ENCODE measurements at regions not wholly inside any gene's neighbourhood (a gene's known extent, or its start where the extent isn't known, plus 50 kb on each side); places are given as distances from the start of the nearest gene placed in this dataset.

GRCh38 chr10:63866747-63867140 is 345.5 kb downstream of the REEP3 start:
- TF ChIP-seq POLR2A (IDR thresholded peaks at IDR 0.05) (no peak), CTCF (IDR thresholded peaks at IDR 0.05) (no peak)
